PFSK-1 (cell line): ENCODE measurements at regions not wholly inside any gene's neighbourhood (a gene's known extent, or its start where the extent isn't known, plus 50 kb on each side); places are given as distances from the start of the nearest gene placed in this dataset.

ENCODE experiments used
- FOXP2 ChIP-seq: optimal IDR thresholded peaks from 2 replicates; pipeline ENCODE3; 2011; ENCODE audit warnings: borderline replicate concordance, control low read depth, inconsistent platforms; ENCODE audit not compliant: insufficient read depth; ENCODE audit errors: extremely low read length, extremely low read depth
- POLR2AphosphoS5 ChIP-seq: IDR thresholded peaks from 2 replicates; pipeline ENCODE4 v1.6.1; 2012; ENCODE audit warnings: low read depth, mild to moderate bottlenecking, control low read depth, low read length, moderate library complexity
- TF ChIP-seq, protein P1 (sequence below), 2 experiments: IDR thresholded peaks; 2 replicates each; pipeline versions ENCODE4 v1.6.1 to v1.8.0; 2011 to 2012; ENCODE audit warnings: low read depth in 2 of 2, low read length in 2 of 2, control low read depth in 1 of 2, inconsistent platforms in 1 of 2, mild to moderate bottlenecking in 1 of 2, moderate library complexity in 1 of 2; ENCODE audit not compliant: insufficient read depth in 1 of 2

DNA sequence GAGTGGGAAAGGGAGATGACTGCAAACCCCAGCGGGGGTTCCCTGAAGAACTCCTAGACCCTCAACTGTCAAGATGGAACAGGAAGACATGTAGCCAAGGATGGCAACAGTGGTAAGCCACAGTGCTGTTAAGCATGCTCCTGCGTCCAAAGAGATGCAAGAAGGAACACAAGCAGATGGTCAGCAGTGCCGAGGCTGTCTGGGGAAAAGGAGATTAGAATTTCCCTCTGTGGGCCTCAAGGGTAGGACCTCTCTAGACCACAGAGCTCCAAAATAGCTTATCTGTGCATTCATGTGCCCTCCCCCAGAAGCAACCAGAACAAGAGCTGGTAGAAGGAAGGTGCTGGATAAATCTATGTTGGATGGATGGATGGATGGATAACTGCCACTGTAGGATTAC lies 82.0 kb upstream of the CPEB2 start:
- TF ChIP-seq POLR2AphosphoS5 = no peak
- TF ChIP-seq, protein P1, sequence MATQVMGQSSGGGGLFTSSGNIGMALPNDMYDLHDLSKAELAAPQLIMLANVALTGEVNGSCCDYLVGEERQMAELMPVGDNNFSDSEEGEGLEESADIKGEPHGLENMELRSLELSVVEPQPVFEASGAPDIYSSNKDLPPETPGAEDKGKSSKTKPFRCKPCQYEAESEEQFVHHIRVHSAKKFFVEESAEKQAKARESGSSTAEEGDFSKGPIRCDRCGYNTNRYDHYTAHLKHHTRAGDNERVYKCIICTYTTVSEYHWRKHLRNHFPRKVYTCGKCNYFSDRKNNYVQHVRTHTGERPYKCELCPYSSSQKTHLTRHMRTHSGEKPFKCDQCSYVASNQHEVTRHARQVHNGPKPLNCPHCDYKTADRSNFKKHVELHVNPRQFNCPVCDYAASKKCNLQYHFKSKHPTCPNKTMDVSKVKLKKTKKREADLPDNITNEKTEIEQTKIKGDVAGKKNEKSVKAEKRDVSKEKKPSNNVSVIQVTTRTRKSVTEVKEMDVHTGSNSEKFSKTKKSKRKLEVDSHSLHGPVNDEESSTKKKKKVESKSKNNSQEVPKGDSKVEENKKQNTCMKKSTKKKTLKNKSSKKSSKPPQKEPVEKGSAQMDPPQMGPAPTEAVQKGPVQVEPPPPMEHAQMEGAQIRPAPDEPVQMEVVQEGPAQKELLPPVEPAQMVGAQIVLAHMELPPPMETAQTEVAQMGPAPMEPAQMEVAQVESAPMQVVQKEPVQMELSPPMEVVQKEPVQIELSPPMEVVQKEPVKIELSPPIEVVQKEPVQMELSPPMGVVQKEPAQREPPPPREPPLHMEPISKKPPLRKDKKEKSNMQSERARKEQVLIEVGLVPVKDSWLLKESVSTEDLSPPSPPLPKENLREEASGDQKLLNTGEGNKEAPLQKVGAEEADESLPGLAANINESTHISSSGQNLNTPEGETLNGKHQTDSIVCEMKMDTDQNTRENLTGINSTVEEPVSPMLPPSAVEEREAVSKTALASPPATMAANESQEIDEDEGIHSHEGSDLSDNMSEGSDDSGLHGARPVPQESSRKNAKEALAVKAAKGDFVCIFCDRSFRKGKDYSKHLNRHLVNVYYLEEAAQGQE (IDR thresholded peaks at IDR 0.05; ENCODE audit: insufficient read depth in 1 of 2, low read depth in 2 of 2, low read length in 2 of 2) = no peak
- no peak for TF ChIP-seq FOXP2
